ENCODE measurements at regions not wholly inside any gene's neighbourhood (a gene's known extent, or its start where the extent isn't known, plus 50 kb on each side); places are given as distances from the start of the nearest gene placed in this dataset.
A peak's percentile ranks its signal among the peaks of the same experiment; 100 is the strongest.

DNA sequence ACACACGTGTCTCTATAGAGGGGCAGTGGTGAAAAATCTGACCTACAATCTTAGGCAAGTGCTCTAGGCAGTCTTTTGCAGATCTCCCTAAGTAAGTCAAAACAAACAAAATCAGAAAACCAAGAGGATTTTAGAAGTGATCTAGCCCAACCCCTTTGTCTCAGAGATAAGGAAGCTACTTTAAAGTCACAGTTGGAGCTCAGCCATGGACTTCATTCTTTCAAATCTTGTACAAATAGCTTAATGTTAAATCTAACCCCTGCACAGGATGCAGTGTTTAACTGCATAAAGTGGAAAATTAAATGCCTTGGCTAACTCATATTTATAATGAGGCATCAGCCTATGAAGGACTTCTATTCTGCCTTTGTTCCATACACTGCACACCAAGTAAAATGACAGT, 135.1 kb upstream of the RFX3 start:
- Histone ChIP-seq H3K36me3 (ENCODE audit: control insufficient read depth in 1 of 2, insufficient read depth in 2 of 2, low read length in 1 of 2) (no peaks in the 10 kb centered on the region), H3K27me3 (ENCODE audit: control insufficient read depth in 1 of 2, insufficient read depth in 2 of 2, low read length in 1 of 2) (no peaks in the 10 kb centered on the region), H3K4me1 (ENCODE audit: control insufficient read depth in 1 of 2, insufficient read depth in 2 of 2, low read length in 2 of 2) (no peaks in the 10 kb centered on the region), H3K9me3 (ENCODE audit: control insufficient read depth, low read length) (no peaks in the 10 kb centered on the region), H3K27ac (ENCODE audit: low read depth in 1 of 2, low read length in 2 of 2) (no peak overlapping the region), H3K4me3 (ENCODE audit: low read length in 2 of 2) (no peak overlapping the region)
- no peak for DNase-seq
- 69 to 73% methylated on average over 1 of the region's 1 CpG for WGBS, 2 donors
- no peak for ATAC-seq (ENCODE audit: low FRiP score)
- intact Hi-C loops (cut with DNase I) = no loop called here

DNA sequence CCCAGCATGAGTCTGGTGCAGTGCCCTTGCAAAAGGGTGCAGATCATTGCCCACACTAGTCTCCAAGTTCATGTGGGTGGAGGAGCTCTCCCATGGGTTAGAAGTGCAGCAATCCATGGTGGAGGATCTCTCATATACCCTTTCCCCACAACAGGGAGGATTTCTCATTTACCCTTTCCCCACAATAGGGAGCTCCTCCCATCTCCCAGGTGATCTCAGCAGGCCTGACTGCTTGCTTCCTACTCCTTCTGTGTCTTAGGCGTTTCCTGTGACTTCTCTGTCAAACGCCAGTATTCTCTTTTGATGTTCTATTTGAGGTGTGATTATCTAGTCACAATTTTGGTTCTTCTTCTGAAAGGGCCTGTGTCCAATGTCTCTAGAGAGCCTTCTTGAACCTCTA, 133.8 kb upstream of the RFX3 start:
- H3K36me3 ChIP-seq (ENCODE audit: control insufficient read depth in 1 of 2, insufficient read depth in 2 of 2, low read length in 1 of 2) = no peaks in the 10 kb centered on the region
- H3K4me3 ChIP-seq (ENCODE audit: low read length in 2 of 2) = no peak overlapping the region
- H3K9me3 ChIP-seq (ENCODE audit: control insufficient read depth, low read length) = no peaks in the 10 kb centered on the region
- 75 to 83% methylated on average over 2 of the region's 2 CpGs for WGBS, 2 donors
- no peak overlapping the region for H3K27ac ChIP-seq (ENCODE audit: low read depth in 1 of 2, low read length in 2 of 2)
- H3K27me3 ChIP-seq (ENCODE audit: control insufficient read depth in 1 of 2, insufficient read depth in 2 of 2, low read length in 1 of 2) = no peaks in the 10 kb centered on the region
- ATAC-seq (ENCODE audit: low FRiP score) = peak; percentile 22
- no peaks in the 10 kb centered on the region for H3K4me1 ChIP-seq (ENCODE audit: control insufficient read depth in 1 of 2, insufficient read depth in 2 of 2, low read length in 2 of 2)
- intact Hi-C loops (cut with DNase I) = no loop called here
- DNase-seq = no peak

DNA sequence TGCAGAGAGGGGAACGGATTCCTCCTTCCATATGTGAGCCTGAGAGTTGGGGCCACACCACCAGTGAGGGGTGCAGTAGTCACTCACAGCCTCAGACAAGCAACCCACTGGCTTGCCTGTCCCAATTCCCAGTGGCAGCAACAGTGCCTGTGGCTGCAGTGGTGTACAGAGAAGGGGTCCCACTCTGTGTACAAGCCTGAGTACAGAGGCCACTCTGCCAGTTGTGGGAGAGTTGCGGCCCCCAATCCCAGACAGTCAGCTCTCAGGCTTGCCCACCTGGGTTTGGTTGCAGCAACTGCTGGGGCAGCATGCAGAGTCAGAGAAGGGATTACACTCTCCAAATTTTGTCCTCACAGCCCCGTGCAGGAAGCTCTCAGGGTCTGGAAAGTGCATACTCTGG, 133.2 kb upstream of the RFX3 start:
- 87 to 90% methylated on average over 3 of the region's 3 CpGs for WGBS, 2 donors
- H3K27ac ChIP-seq (ENCODE audit: low read depth in 1 of 2, low read length in 2 of 2) = no peak overlapping the region
- intact Hi-C loops (cut with DNase I) = no loop called here

DNA sequence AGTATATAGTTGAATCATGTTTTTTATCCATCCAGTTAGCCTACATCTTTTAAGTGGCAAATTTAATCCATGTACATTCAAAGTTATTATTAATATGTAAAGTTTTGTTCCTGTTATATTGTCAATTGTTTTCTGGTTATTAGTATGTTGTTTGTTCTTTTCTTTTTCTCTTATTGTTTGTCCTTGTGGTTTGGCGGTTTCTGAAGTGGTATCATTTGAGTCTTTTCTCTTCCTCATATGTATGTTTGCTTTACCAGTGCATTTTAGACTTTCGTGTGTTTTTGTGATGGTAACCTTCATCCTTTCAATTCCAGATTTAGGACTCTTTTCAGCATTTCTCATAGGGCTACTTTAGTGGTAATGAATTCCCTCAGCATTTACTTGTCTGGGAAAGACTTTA, 130.4 kb upstream of the RFX3 start:
- WGBS, 2 donors = 89 to 91% methylated on average over 2 of the region's 2 CpGs

More for the DNA sequence above, 133.2 kb upstream of the RFX3 start:
- H3K4me1 ChIP-seq (ENCODE audit: control insufficient read depth in 1 of 2, insufficient read depth in 2 of 2, low read length in 2 of 2) = no peaks in the 10 kb centered on the region
- no peak for DNase-seq
- H3K9me3 ChIP-seq (ENCODE audit: control insufficient read depth, low read length) = no peaks in the 10 kb centered on the region
- H3K27me3 ChIP-seq (ENCODE audit: control insufficient read depth in 1 of 2, insufficient read depth in 2 of 2, low read length in 1 of 2) = no peaks in the 10 kb centered on the region
- no peak for ATAC-seq (ENCODE audit: low FRiP score)
- no peaks in the 10 kb centered on the region for H3K36me3 ChIP-seq (ENCODE audit: control insufficient read depth in 1 of 2, insufficient read depth in 2 of 2, low read length in 1 of 2)
- no peak overlapping the region for H3K4me3 ChIP-seq (ENCODE audit: low read length in 2 of 2)

DNA sequence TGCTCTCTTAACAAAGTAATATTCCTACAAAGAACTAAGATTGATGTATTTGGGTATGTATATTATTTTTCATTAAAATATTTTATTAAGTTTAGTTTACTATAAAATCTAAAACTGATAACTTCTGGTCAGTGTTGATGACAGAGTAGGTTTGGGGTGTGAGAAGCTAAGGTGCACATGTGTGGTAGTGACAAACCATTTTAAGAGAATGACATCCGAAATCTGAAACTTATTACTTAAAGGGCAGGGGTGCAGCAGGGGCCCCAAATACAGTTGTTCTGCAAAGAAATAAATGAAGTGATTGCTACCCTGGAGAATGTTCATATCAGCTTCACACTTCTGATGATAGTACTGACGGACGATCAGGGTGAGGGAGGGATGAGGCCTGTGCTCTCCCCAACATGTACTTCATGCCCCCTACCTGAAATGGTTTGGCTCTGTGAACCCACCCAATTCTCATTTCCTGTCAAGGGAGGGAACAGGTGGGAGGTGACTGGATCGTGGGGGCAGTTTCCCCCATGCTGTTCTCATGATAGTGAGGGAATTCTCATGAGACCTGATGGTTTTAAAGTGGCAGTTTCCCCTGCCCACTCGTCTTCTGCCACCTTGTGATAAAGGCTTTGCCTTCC, 125.3 kb upstream of the RFX3 start:
- 71 to 72% methylated on average over 5 of the region's 5 CpGs for WGBS, 2 donors
- DNase-seq (no peak), ATAC-seq (ENCODE audit: low FRiP score) (no peak)
- no peaks in the 10 kb centered on the region for H3K27me3 ChIP-seq (ENCODE audit: control insufficient read depth in 1 of 2, insufficient read depth in 2 of 2, low read length in 1 of 2)
- no peaks in the 10 kb centered on the region for H3K36me3 ChIP-seq (ENCODE audit: control insufficient read depth in 1 of 2, insufficient read depth in 2 of 2, low read length in 1 of 2)
- H3K27ac ChIP-seq (ENCODE audit: low read depth in 1 of 2, low read length in 2 of 2) = no peak overlapping the region
- intact Hi-C loops (cut with DNase I) = no loop called here
- no peaks in the 10 kb centered on the region for H3K4me1 ChIP-seq (ENCODE audit: control insufficient read depth in 1 of 2, insufficient read depth in 2 of 2, low read length in 2 of 2)
- no peaks in the 10 kb centered on the region for H3K9me3 ChIP-seq (ENCODE audit: control insufficient read depth, low read length)
- no peak overlapping the region for H3K4me3 ChIP-seq (ENCODE audit: low read length in 2 of 2)

More for the DNA sequence above, 130.4 kb upstream of the RFX3 start:
- H3K4me3 ChIP-seq (ENCODE audit: low read length in 2 of 2) = no peak overlapping the region
- no peak overlapping the region for H3K27ac ChIP-seq (ENCODE audit: low read depth in 1 of 2, low read length in 2 of 2)
- DNase-seq (no peak), ATAC-seq (ENCODE audit: low FRiP score) (no peak)
- H3K9me3 ChIP-seq (ENCODE audit: control insufficient read depth, low read length) = no peaks in the 10 kb centered on the region
- H3K27me3 ChIP-seq (ENCODE audit: control insufficient read depth in 1 of 2, insufficient read depth in 2 of 2, low read length in 1 of 2) = no peaks in the 10 kb centered on the region
- no peaks in the 10 kb centered on the region for H3K36me3 ChIP-seq (ENCODE audit: control insufficient read depth in 1 of 2, insufficient read depth in 2 of 2, low read length in 1 of 2)
- intact Hi-C loops (cut with DNase I) = no loop called here
- no peaks in the 10 kb centered on the region for H3K4me1 ChIP-seq (ENCODE audit: control insufficient read depth in 1 of 2, insufficient read depth in 2 of 2, low read length in 2 of 2)

DNA sequence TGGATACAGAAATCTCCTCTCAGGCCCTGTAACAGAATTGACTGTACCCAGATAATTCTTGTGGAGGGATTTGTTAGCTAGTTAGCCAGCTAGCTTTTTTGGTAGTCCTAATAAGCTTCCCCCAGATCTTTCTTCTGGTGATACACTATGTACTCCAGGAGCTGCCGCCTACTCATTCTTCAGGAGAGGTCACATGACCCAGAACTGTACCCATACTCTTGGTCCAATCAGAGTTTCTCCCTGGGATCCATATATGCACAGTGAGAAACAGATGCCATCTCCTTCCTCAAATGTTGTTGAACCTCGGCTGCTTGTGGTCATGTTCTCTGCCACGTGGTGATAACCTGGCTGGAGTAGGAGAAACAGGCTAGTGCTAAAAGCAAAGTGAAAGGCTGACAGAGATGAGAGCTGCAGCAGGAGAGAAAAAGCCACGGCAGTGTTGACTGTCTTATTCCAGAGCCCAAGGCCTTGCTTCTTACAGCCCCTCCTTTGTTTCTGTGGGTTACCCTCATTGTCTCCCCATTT, 123.0 kb upstream of the RFX3 start:
- no peaks in the 10 kb centered on the region for H3K9me3 ChIP-seq (ENCODE audit: control insufficient read depth, low read length)
- intact Hi-C loops (cut with DNase I) = no loop called here
- no peak for DNase-seq
- no peak overlapping the region for H3K27ac ChIP-seq (ENCODE audit: low read depth in 1 of 2, low read length in 2 of 2)
- no peaks in the 10 kb centered on the region for H3K4me1 ChIP-seq (ENCODE audit: control insufficient read depth in 1 of 2, insufficient read depth in 2 of 2, low read length in 2 of 2)
- H3K36me3 ChIP-seq (ENCODE audit: control insufficient read depth in 1 of 2, insufficient read depth in 2 of 2, low read length in 1 of 2) = no peaks in the 10 kb centered on the region
- H3K27me3 ChIP-seq (ENCODE audit: control insufficient read depth in 1 of 2, insufficient read depth in 2 of 2, low read length in 1 of 2) = no peaks in the 10 kb centered on the region
- 87 to 89% methylated on average over 4 of the region's 4 CpGs for WGBS, 2 donors
- no peak overlapping the region for H3K4me3 ChIP-seq (ENCODE audit: low read length in 2 of 2)
- ATAC-seq (ENCODE audit: low FRiP score) = no peak

DNA sequence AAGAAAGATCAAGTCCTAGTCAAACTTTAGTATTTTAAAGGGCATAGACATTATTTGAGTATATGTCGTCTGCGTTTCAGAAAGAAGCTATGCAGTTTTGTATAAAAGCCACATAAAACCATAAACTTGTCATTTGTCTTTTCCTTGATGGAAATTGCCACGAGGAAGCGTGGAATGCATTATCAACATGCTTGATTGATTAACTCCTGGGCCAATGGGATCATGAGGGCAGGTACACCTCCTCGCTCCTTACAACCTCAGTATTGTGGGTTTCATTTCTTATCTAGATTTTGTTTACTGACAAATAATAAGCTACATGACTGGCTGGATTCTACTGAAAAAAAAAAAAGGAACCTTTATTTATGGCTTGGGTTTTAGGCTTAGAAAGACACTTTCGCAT, 122.5 kb upstream of the RFX3 start:
- no peaks in the 10 kb centered on the region for H3K4me1 ChIP-seq (ENCODE audit: control insufficient read depth in 1 of 2, insufficient read depth in 2 of 2, low read length in 2 of 2)
- no peak overlapping the region for H3K27ac ChIP-seq (ENCODE audit: low read depth in 1 of 2, low read length in 2 of 2)
- DNase-seq = no peak
- 55 to 71% methylated on average over 6 of the region's 6 CpGs for WGBS, 2 donors
- H3K9me3 ChIP-seq (ENCODE audit: control insufficient read depth, low read length) = no peaks in the 10 kb centered on the region
- no peak for ATAC-seq (ENCODE audit: low FRiP score)
- H3K36me3 ChIP-seq (ENCODE audit: control insufficient read depth in 1 of 2, insufficient read depth in 2 of 2, low read length in 1 of 2) = no peaks in the 10 kb centered on the region
- intact Hi-C loops (cut with DNase I) = no loop called here
- H3K27me3 ChIP-seq (ENCODE audit: control insufficient read depth in 1 of 2, insufficient read depth in 2 of 2, low read length in 1 of 2) = no peaks in the 10 kb centered on the region
- no peak overlapping the region for H3K4me3 ChIP-seq (ENCODE audit: low read length in 2 of 2)

DNA sequence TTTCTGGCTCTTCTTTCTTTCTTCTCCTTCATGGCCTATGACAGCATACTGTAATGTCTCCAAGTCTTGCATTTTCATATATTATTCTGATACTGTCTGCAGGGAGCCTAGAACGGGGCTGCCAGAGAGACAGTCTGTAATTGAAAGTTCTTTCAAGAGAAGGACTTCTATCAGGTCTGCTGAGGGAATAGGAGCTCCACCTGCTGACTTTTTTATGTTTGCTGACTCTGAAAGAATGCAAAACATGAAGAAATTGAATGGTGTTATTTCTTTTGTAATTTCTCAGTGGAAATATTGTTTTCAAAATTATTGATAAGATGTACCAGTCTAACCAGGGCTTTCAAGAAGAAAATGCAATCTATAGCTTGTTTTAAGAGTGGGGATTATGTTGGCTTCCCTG, 121.9 kb upstream of the RFX3 start:
- DNase-seq (no peak), ATAC-seq (ENCODE audit: low FRiP score) (no peak)
- no peaks in the 10 kb centered on the region for H3K4me1 ChIP-seq (ENCODE audit: control insufficient read depth in 1 of 2, insufficient read depth in 2 of 2, low read length in 2 of 2)
- H3K9me3 ChIP-seq (ENCODE audit: control insufficient read depth, low read length) = no peaks in the 10 kb centered on the region
- no peaks in the 10 kb centered on the region for H3K27me3 ChIP-seq (ENCODE audit: control insufficient read depth in 1 of 2, insufficient read depth in 2 of 2, low read length in 1 of 2)
- no peak overlapping the region for H3K27ac ChIP-seq (ENCODE audit: low read depth in 1 of 2, low read length in 2 of 2)
- H3K36me3 ChIP-seq (ENCODE audit: control insufficient read depth in 1 of 2, insufficient read depth in 2 of 2, low read length in 1 of 2) = no peaks in the 10 kb centered on the region
- 67 to 68% methylated on average over 1 of the region's 1 CpG for WGBS, 2 donors
- intact Hi-C loops (cut with DNase I) = no loop called here
- H3K4me3 ChIP-seq (ENCODE audit: low read length in 2 of 2) = no peak overlapping the region

DNA sequence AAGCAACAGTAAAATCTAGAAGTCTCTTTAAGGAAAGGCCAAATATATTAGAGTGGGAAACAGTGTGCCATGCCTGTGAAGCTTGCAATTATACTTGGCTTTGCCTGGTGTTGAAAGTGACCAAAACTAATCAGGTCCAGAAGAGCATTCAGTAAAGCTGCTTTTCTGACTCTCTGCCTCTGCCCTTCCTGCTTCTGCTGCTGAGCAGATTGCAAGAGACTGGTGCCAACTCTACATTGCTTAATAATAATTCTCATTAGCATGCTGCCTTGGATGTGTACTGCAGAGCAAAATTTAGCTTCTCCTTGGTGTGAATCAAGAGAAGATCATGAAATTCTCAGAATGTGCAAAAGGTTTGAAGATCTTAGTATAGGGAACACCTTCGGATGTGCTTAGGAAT, 120.4 kb upstream of the RFX3 start:
- no peaks in the 10 kb centered on the region for H3K36me3 ChIP-seq (ENCODE audit: control insufficient read depth in 1 of 2, insufficient read depth in 2 of 2, low read length in 1 of 2)
- no peak overlapping the region for H3K27ac ChIP-seq (ENCODE audit: low read depth in 1 of 2, low read length in 2 of 2)
- 92 to 93% methylated on average over 1 of the region's 1 CpG for WGBS, 2 donors
- H3K4me3 ChIP-seq (ENCODE audit: low read length in 2 of 2) = no peak overlapping the region
- ATAC-seq (ENCODE audit: low FRiP score) (no peak), DNase-seq (no peak)
- no peaks in the 10 kb centered on the region for H3K9me3 ChIP-seq (ENCODE audit: control insufficient read depth, low read length)
- no peaks in the 10 kb centered on the region for H3K27me3 ChIP-seq (ENCODE audit: control insufficient read depth in 1 of 2, insufficient read depth in 2 of 2, low read length in 1 of 2)
- no peaks in the 10 kb centered on the region for H3K4me1 ChIP-seq (ENCODE audit: control insufficient read depth in 1 of 2, insufficient read depth in 2 of 2, low read length in 2 of 2)
- intact Hi-C loops (cut with DNase I) = no loop called here

Data from aorta (tissue), 5 donors.